ENCODE measurements at regions not wholly inside any gene's neighbourhood (a gene's known extent, or its start where the extent isn't known, plus 50 kb on each side); places are given as distances from the start of the nearest gene placed in this dataset.

- Histone ChIP-seq H3K4me3 (ENCODE audit: low read length in 2 of 2) (no peak overlapping the region), H3K27me3 (ENCODE audit: control insufficient read depth in 1 of 2, insufficient read depth in 2 of 2, low read length in 2 of 2) (peaks cover 5 to 8% of the 10 kb centered on the region in 2 donors), H3K36me3 (ENCODE audit: control insufficient read depth in 2 of 2, insufficient read depth in 2 of 2, low read length in 2 of 2) (no peaks in the 10 kb centered on the region), H3K27ac (ENCODE audit: low read length) (no peak overlapping the region), H3K9me3 (ENCODE audit: control insufficient read depth in 2 of 2, low read length in 2 of 2) (no peaks in the 10 kb centered on the region), H3K4me1 (ENCODE audit: control insufficient read depth, insufficient read depth, low read length) (no peaks in the 10 kb centered on the region), H3K9ac (ENCODE audit: low read length in 2 of 2) (no peak overlapping the region)
These were observed 164.1 kb upstream of the DIO3 start for GRCh38 chr14:101397206-101397605.

- no peak overlapping the region for H3K9ac ChIP-seq (ENCODE audit: low read length in 2 of 2)
- H3K27me3 ChIP-seq (ENCODE audit: control insufficient read depth in 1 of 2, insufficient read depth in 2 of 2, low read length in 2 of 2), result peaks cover 5 to 9% of the 10 kb centered on the region in 2 donors
- no peaks in the 10 kb centered on the region for H3K9me3 ChIP-seq (ENCODE audit: control insufficient read depth in 2 of 2, low read length in 2 of 2)
- H3K27ac ChIP-seq (ENCODE audit: low read length), result no peak overlapping the region
- no peaks in the 10 kb centered on the region for H3K4me1 ChIP-seq (ENCODE audit: control insufficient read depth, insufficient read depth, low read length)
- no peak overlapping the region for H3K4me3 ChIP-seq (ENCODE audit: low read length in 2 of 2)
- no peaks in the 10 kb centered on the region for H3K36me3 ChIP-seq (ENCODE audit: control insufficient read depth in 2 of 2, insufficient read depth in 2 of 2, low read length in 2 of 2)
These were observed 163.3 kb upstream of the DIO3 start for GRCh38 chr14:101398011-101398410.

- H3K9ac ChIP-seq (ENCODE audit: low read length in 2 of 2), result no peak overlapping the region
- no peak overlapping the region for H3K27ac ChIP-seq (ENCODE audit: low read length)
- H3K36me3 ChIP-seq (ENCODE audit: control insufficient read depth in 2 of 2, insufficient read depth in 2 of 2, low read length in 2 of 2), result no peaks in the 10 kb centered on the region
- no peak overlapping the region for H3K4me3 ChIP-seq (ENCODE audit: low read length in 2 of 2)
- no peaks in the 10 kb centered on the region for H3K4me1 ChIP-seq (ENCODE audit: control insufficient read depth, insufficient read depth, low read length)
- H3K27me3 ChIP-seq (ENCODE audit: control insufficient read depth in 1 of 2, insufficient read depth in 2 of 2, low read length in 2 of 2), result peaks cover 5 to 10% of the 10 kb centered on the region in 2 donors
- no peaks in the 10 kb centered on the region for H3K9me3 ChIP-seq (ENCODE audit: control insufficient read depth in 2 of 2, low read length in 2 of 2)
These were observed 161.4 kb upstream of the DIO3 start for GRCh38 chr14:101399737-101400517.

GRCh38 chr14:101400830-101401229, 160.5 kb upstream of the DIO3 start:
- Histone ChIP-seq H3K27me3 (ENCODE audit: control insufficient read depth in 1 of 2, insufficient read depth in 2 of 2, low read length in 2 of 2) (peaks cover 2 to 7% of the 10 kb centered on the region in 2 donors), H3K4me3 (ENCODE audit: low read length in 2 of 2) (no peak overlapping the region), H3K4me1 (ENCODE audit: control insufficient read depth, insufficient read depth, low read length) (no peaks in the 10 kb centered on the region), H3K27ac (ENCODE audit: low read length) (no peak overlapping the region), H3K36me3 (ENCODE audit: control insufficient read depth in 2 of 2, insufficient read depth in 2 of 2, low read length in 2 of 2) (no peaks in the 10 kb centered on the region), H3K9me3 (ENCODE audit: control insufficient read depth in 2 of 2, low read length in 2 of 2) (no peaks in the 10 kb centered on the region), H3K9ac (ENCODE audit: low read length in 2 of 2) (no peak overlapping the region)

- H3K4me1 ChIP-seq (ENCODE audit: control insufficient read depth, insufficient read depth, low read length), result no peaks in the 10 kb centered on the region
- H3K4me3 ChIP-seq (ENCODE audit: low read length in 2 of 2), result no peak overlapping the region
- no peak overlapping the region for H3K9ac ChIP-seq (ENCODE audit: low read length in 2 of 2)
- H3K9me3 ChIP-seq (ENCODE audit: control insufficient read depth in 2 of 2, low read length in 2 of 2), result no peaks in the 10 kb centered on the region
- no peak overlapping the region for H3K27ac ChIP-seq (ENCODE audit: low read length)
- no peaks in the 10 kb centered on the region for H3K36me3 ChIP-seq (ENCODE audit: control insufficient read depth in 2 of 2, insufficient read depth in 2 of 2, low read length in 2 of 2)
- peaks cover 2 to 11% of the 10 kb centered on the region in 2 donors for H3K27me3 ChIP-seq (ENCODE audit: control insufficient read depth in 1 of 2, insufficient read depth in 2 of 2, low read length in 2 of 2)
These were observed 158.2 kb upstream of the DIO3 start for GRCh38 chr14:101402936-101403660.

- no peaks in the 10 kb centered on the region for H3K4me1 ChIP-seq (ENCODE audit: control insufficient read depth, insufficient read depth, low read length)
- no peaks in the 10 kb centered on the region for H3K36me3 ChIP-seq (ENCODE audit: control insufficient read depth in 2 of 2, insufficient read depth in 2 of 2, low read length in 2 of 2)
- H3K27me3 ChIP-seq (ENCODE audit: control insufficient read depth in 1 of 2, insufficient read depth in 2 of 2, low read length in 2 of 2), result peaks cover 2 to 6% of the 10 kb centered on the region in 2 donors
- H3K9ac ChIP-seq (ENCODE audit: low read length in 2 of 2), result no peak overlapping the region
- H3K4me3 ChIP-seq (ENCODE audit: low read length in 2 of 2), result no peak overlapping the region
- no peaks in the 10 kb centered on the region for H3K9me3 ChIP-seq (ENCODE audit: control insufficient read depth in 2 of 2, low read length in 2 of 2)
- no peak overlapping the region for H3K27ac ChIP-seq (ENCODE audit: low read length)
These were observed 156.7 kb upstream of the DIO3 start for GRCh38 chr14:101404426-101405170.

GRCh38 chr14:101405171-101405883, 156.0 kb upstream of the DIO3 start:
- Histone ChIP-seq H3K9ac (ENCODE audit: low read length in 2 of 2) (no peak overlapping the region), H3K27ac (ENCODE audit: low read length) (no peak overlapping the region), H3K9me3 (ENCODE audit: control insufficient read depth in 2 of 2, low read length in 2 of 2) (no peaks in the 10 kb centered on the region), H3K4me1 (ENCODE audit: control insufficient read depth, insufficient read depth, low read length) (no peaks in the 10 kb centered on the region), H3K27me3 (ENCODE audit: control insufficient read depth in 1 of 2, insufficient read depth in 2 of 2, low read length in 2 of 2) (peaks cover 2 to 6% of the 10 kb centered on the region in 2 donors), H3K4me3 (ENCODE audit: low read length in 2 of 2) (no peak overlapping the region), H3K36me3 (ENCODE audit: control insufficient read depth in 2 of 2, insufficient read depth in 2 of 2, low read length in 2 of 2) (no peaks in the 10 kb centered on the region)

- no peaks in the 10 kb centered on the region for H3K4me1 ChIP-seq (ENCODE audit: control insufficient read depth, insufficient read depth, low read length)
- H3K27ac ChIP-seq (ENCODE audit: low read length), result no peak overlapping the region
- no peaks in the 10 kb centered on the region for H3K9me3 ChIP-seq (ENCODE audit: control insufficient read depth in 2 of 2, low read length in 2 of 2)
- no peak overlapping the region for H3K4me3 ChIP-seq (ENCODE audit: low read length in 2 of 2)
- H3K9ac ChIP-seq (ENCODE audit: low read length in 2 of 2), result no peak overlapping the region
- no peaks in the 10 kb centered on the region for H3K36me3 ChIP-seq (ENCODE audit: control insufficient read depth in 2 of 2, insufficient read depth in 2 of 2, low read length in 2 of 2)
- peaks cover 0 to 6% of the 10 kb centered on the region in 2 donors for H3K27me3 ChIP-seq (ENCODE audit: control insufficient read depth in 1 of 2, insufficient read depth in 2 of 2, low read length in 2 of 2)
These were observed 154.4 kb upstream of the DIO3 start for GRCh38 chr14:101406921-101407320.

- Histone ChIP-seq H3K9me3 (ENCODE audit: control insufficient read depth in 2 of 2, low read length in 2 of 2) (no peaks in the 10 kb centered on the region), H3K27me3 (ENCODE audit: control insufficient read depth in 1 of 2, insufficient read depth in 2 of 2, low read length in 2 of 2) (peaks cover 0 to 6% of the 10 kb centered on the region in 2 donors), H3K4me3 (ENCODE audit: low read length in 2 of 2) (no peak overlapping the region), H3K27ac (ENCODE audit: low read length) (no peak overlapping the region), H3K9ac (ENCODE audit: low read length in 2 of 2) (no peak overlapping the region), H3K36me3 (ENCODE audit: control insufficient read depth in 2 of 2, insufficient read depth in 2 of 2, low read length in 2 of 2) (no peaks in the 10 kb centered on the region), H3K4me1 (ENCODE audit: control insufficient read depth, insufficient read depth, low read length) (no peaks in the 10 kb centered on the region)
These were observed 154.0 kb upstream of the DIO3 start for GRCh38 chr14:101407328-101407727.

GRCh38 chr14:101408077-101408831, 153.0 kb upstream of the DIO3 start:
- no peaks in the 10 kb centered on the region for H3K36me3 ChIP-seq (ENCODE audit: control insufficient read depth in 2 of 2, insufficient read depth in 2 of 2, low read length in 2 of 2)
- no peak overlapping the region for H3K9ac ChIP-seq (ENCODE audit: low read length in 2 of 2)
- no peak overlapping the region for H3K4me3 ChIP-seq (ENCODE audit: low read length in 2 of 2)
- H3K27ac ChIP-seq (ENCODE audit: low read length), result no peak overlapping the region
- no peaks in the 10 kb centered on the region for H3K4me1 ChIP-seq (ENCODE audit: control insufficient read depth, insufficient read depth, low read length)
- peaks cover 0 to 4% of the 10 kb centered on the region in 2 donors for H3K27me3 ChIP-seq (ENCODE audit: control insufficient read depth in 1 of 2, insufficient read depth in 2 of 2, low read length in 2 of 2)
- H3K9me3 ChIP-seq (ENCODE audit: control insufficient read depth in 2 of 2, low read length in 2 of 2), result no peaks in the 10 kb centered on the region

Data from stomach smooth muscle (tissue), 2 donors.